ENCODE measurements at regions not wholly inside any gene's neighbourhood (a gene's known extent, or its start where the extent isn't known, plus 50 kb on each side); places are given as distances from the start of the nearest gene placed in this dataset.

- no peak for DNase-seq (ENCODE audit: low spot score)
These were observed 298.8 kb upstream of the FERMT1 start for GRCh38 chr20:6421321-6422248.

- DNase-seq (ENCODE audit: low spot score) = no peak
These were observed 297.5 kb upstream of the FERMT1 start for GRCh38 chr20:6420336-6420735.

- DNase-seq (ENCODE audit: low spot score) = no peak
These were observed 295.9 kb upstream of the FERMT1 start for GRCh38 chr20:6418732-6419131.

GRCh38 chr20:6416371-6416770 lies 293.5 kb upstream of the FERMT1 start:
- DNase-seq (ENCODE audit: low spot score) = no peak

GRCh38 chr20:6411651-6412050 lies 288.8 kb upstream of the FERMT1 start:
- no peak for DNase-seq (ENCODE audit: low spot score)

GRCh38 chr20:6410721-6411120 lies 287.9 kb upstream of the FERMT1 start:
- no peak for DNase-seq (ENCODE audit: low spot score)

- DNase-seq (ENCODE audit: low spot score) = no peak
These were observed 284.3 kb upstream of the FERMT1 start for GRCh38 chr20:6407163-6407562.

GRCh38 chr20:6401893-6402557 lies 279.2 kb upstream of the FERMT1 start:
- peak; percentile 6 for DNase-seq (ENCODE audit: low spot score)

- DNase-seq (ENCODE audit: low spot score) = no peak
These were observed 274.3 kb upstream of the FERMT1 start for GRCh38 chr20:6397115-6397514.

GRCh38 chr20:6395695-6396094 lies 272.9 kb upstream of the FERMT1 start:
- DNase-seq (ENCODE audit: low spot score) = no peak

GRCh38 chr20:6388671-6389197 lies 265.9 kb upstream of the FERMT1 start:
- DNase-seq (ENCODE audit: low spot score) = no peak

GRCh38 chr20:6384956-6385486 lies 262.2 kb upstream of the FERMT1 start:
- no peak for DNase-seq (ENCODE audit: low spot score)

- no peak for DNase-seq (ENCODE audit: low spot score)
These were observed 261.6 kb upstream of the FERMT1 start for GRCh38 chr20:6384380-6384779.

GRCh38 chr20:6381887-6382286 lies 259.1 kb upstream of the FERMT1 start:
- DNase-seq (ENCODE audit: low spot score) = peak; percentile 17

- DNase-seq (ENCODE audit: low spot score) = no peak
These were observed 239.4 kb upstream of the FERMT1 start for GRCh38 chr20:6362245-6362644.

GRCh38 chr20:6360766-6361165 lies 237.9 kb upstream of the FERMT1 start:
- no peak for DNase-seq (ENCODE audit: low spot score)

GRCh38 chr20:6355754-6356451 lies 233.1 kb upstream of the FERMT1 start:
- DNase-seq (ENCODE audit: low spot score) = no peak

- no peak for DNase-seq (ENCODE audit: low spot score)
These were observed 226.1 kb upstream of the FERMT1 start for GRCh38 chr20:6348908-6349307.

- no peak for DNase-seq (ENCODE audit: low spot score)
These were observed 225.1 kb upstream of the FERMT1 start for GRCh38 chr20:6347916-6348315.

- no peak for DNase-seq (ENCODE audit: low spot score)
These were observed 218.7 kb upstream of the FERMT1 start for GRCh38 chr20:6341491-6341890.

- DNase-seq (ENCODE audit: low spot score) = no peak
These were observed 216.3 kb upstream of the FERMT1 start for GRCh38 chr20:6339176-6339575.

GRCh38 chr20:6333110-6333509 lies 210.3 kb upstream of the FERMT1 start:
- DNase-seq (ENCODE audit: low spot score) = no peak
